ENCODE measurements at regions not wholly inside any gene's neighbourhood (a gene's known extent, or its start where the extent isn't known, plus 50 kb on each side); places are given as distances from the start of the nearest gene placed in this dataset.

DNA sequence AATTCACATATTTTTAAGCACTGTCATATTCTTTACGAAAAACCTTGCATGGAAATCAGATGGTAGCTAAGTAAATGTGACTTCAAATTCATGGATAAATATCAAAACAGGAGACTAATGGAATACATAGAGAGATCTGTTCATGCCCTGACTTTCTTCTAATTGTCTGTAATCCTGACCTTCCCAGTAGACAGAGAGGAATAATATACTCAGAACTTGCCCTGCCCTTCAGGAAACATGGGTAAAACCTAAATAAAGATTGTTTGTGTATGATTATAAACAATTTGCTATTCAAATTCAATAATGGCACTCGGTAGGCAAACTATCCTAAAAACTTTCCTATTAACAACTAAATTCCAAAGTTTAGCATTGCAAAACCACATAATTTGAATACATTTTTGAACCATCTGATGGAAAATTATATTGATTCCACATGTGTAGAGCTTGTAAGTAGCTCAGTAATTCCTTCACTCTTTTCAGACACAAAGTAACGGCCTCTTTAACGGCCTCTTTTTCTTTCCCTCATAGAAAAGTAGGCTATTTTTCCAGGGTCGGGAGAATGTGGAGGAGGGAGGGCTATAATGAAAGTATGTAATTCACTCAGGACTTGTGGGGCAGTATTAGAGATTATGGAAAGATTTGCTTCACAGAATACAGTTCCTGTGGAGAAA lies 227.6 kb downstream of the ALDH8A1 start:
- Histone ChIP-seq H2BK120ac (ENCODE audit: low read depth, low read length) (no peak overlapping the region), H3K27me3 (ENCODE audit: control insufficient read depth in 3 of 3, insufficient read depth in 3 of 3, low read depth in 1 of 3, low read length in 3 of 3) (no peaks in the 10 kb centered on the region), H3K9ac (ENCODE audit: low read depth, low read length, poor library complexity) (no peak overlapping the region), H3K14ac (ENCODE audit: low read length) (no peak overlapping the region), H2AK5ac (ENCODE audit: low read depth, low read length) (no peak overlapping the region), H3K4me3 (ENCODE audit: low read length in 2 of 2) (no peak overlapping the region), H3K9me3 (replicated peaks in 1 of 2; ENCODE audit: control insufficient read depth in 2 of 2, insufficient read depth in 1 of 2, low read depth in 1 of 2, low read length in 2 of 2) (no peaks in the 10 kb centered on the region), H3K4me1 (ENCODE audit: control insufficient read depth in 2 of 2, insufficient read depth in 1 of 2, low read depth in 1 of 2, low read length in 2 of 2) (no peaks in the 10 kb centered on the region), H3K27ac (replicated peaks; ENCODE audit: low read length) (no peak overlapping the region), H3K4ac (ENCODE audit: low read length) (no peak overlapping the region), H3K36me3 (replicated peaks in 1 of 2; ENCODE audit: control insufficient read depth in 2 of 2, insufficient read depth in 2 of 2, low read length in 2 of 2) (no peaks in the 10 kb centered on the region), H3K79me1 (ENCODE audit: low read depth, low read length) (no peaks in the 10 kb centered on the region), H4K8ac (ENCODE audit: low read depth, low read length) (no peak overlapping the region), H3K23ac (ENCODE audit: low read depth, low read length, poor library complexity) (no peak overlapping the region), H3K18ac (ENCODE audit: low read length) (no peak overlapping the region), H2BK5ac (ENCODE audit: low read length) (no peak overlapping the region), H3K4me2 (ENCODE audit: insufficient read depth, low read length, poor library complexity, severe bottlenecking) (no peak overlapping the region), H2AFZ (ENCODE audit: low read length) (no peak overlapping the region), H2BK15ac (ENCODE audit: low read length) (no peak overlapping the region), H4K91ac (ENCODE audit: low read depth, low read length, poor library complexity) (no peak overlapping the region), H2BK12ac (ENCODE audit: low read length) (no peak overlapping the region)
- no CpG with 5 or more reads among the region's 5 CpGs for WGBS, 2 donors (ENCODE audit: extremely low coverage in 2 of 2, insufficient read length in 2 of 2, insufficient replicate concordance in 1 of 2)
- no peak for DNase-seq (ENCODE audit: low spot score)

- H2AFZ ChIP-seq (ENCODE audit: low read length), result no peak overlapping the region
- H2AK5ac ChIP-seq (ENCODE audit: low read depth, low read length), result no peak overlapping the region
- H2BK15ac ChIP-seq (ENCODE audit: low read length), result no peak overlapping the region
- H4K8ac ChIP-seq (ENCODE audit: low read depth, low read length), result no peak overlapping the region
- no peaks in the 10 kb centered on the region for H3K4me1 ChIP-seq (ENCODE audit: control insufficient read depth in 2 of 2, insufficient read depth in 1 of 2, low read depth in 1 of 2, low read length in 2 of 2)
- H2BK12ac ChIP-seq (ENCODE audit: low read length), result no peak overlapping the region
- no peak overlapping the region for H2BK120ac ChIP-seq (ENCODE audit: low read depth, low read length)
- no peak for DNase-seq (ENCODE audit: low spot score)
- no peak overlapping the region for H3K4me2 ChIP-seq (ENCODE audit: insufficient read depth, low read length, poor library complexity, severe bottlenecking)
- H3K27me3 ChIP-seq (ENCODE audit: control insufficient read depth in 3 of 3, insufficient read depth in 3 of 3, low read depth in 1 of 3, low read length in 3 of 3), result no peaks in the 10 kb centered on the region
- no peaks in the 10 kb centered on the region for H3K36me3 ChIP-seq (replicated peaks in 1 of 2; ENCODE audit: control insufficient read depth in 2 of 2, insufficient read depth in 2 of 2, low read length in 2 of 2)
- no CpG with 5 or more reads among the region's 2 CpGs for WGBS, 2 donors (ENCODE audit: extremely low coverage in 2 of 2, insufficient read length in 2 of 2, insufficient replicate concordance in 1 of 2)
- H3K18ac ChIP-seq (ENCODE audit: low read length), result no peak overlapping the region
- H3K27ac ChIP-seq (replicated peaks; ENCODE audit: low read length), result no peak overlapping the region
- H3K14ac ChIP-seq (ENCODE audit: low read length), result no peak overlapping the region
- no peak overlapping the region for H3K4ac ChIP-seq (ENCODE audit: low read length)
- no peak overlapping the region for H3K23ac ChIP-seq (ENCODE audit: low read depth, low read length, poor library complexity)
- no peak overlapping the region for H3K4me3 ChIP-seq (ENCODE audit: low read length in 2 of 2)
- H3K79me1 ChIP-seq (ENCODE audit: low read depth, low read length), result no peaks in the 10 kb centered on the region
- no peak overlapping the region for H2BK5ac ChIP-seq (ENCODE audit: low read length)
- no peak overlapping the region for H4K91ac ChIP-seq (ENCODE audit: low read depth, low read length, poor library complexity)
- no peaks in the 10 kb centered on the region for H3K9me3 ChIP-seq (replicated peaks in 1 of 2; ENCODE audit: control insufficient read depth in 2 of 2, insufficient read depth in 1 of 2, low read depth in 1 of 2, low read length in 2 of 2)
- no peak overlapping the region for H3K9ac ChIP-seq (ENCODE audit: low read depth, low read length, poor library complexity)
These were observed 228.9 kb downstream of the ALDH8A1 start for GRCh38 chr6:134721060-134721405.

DNA sequence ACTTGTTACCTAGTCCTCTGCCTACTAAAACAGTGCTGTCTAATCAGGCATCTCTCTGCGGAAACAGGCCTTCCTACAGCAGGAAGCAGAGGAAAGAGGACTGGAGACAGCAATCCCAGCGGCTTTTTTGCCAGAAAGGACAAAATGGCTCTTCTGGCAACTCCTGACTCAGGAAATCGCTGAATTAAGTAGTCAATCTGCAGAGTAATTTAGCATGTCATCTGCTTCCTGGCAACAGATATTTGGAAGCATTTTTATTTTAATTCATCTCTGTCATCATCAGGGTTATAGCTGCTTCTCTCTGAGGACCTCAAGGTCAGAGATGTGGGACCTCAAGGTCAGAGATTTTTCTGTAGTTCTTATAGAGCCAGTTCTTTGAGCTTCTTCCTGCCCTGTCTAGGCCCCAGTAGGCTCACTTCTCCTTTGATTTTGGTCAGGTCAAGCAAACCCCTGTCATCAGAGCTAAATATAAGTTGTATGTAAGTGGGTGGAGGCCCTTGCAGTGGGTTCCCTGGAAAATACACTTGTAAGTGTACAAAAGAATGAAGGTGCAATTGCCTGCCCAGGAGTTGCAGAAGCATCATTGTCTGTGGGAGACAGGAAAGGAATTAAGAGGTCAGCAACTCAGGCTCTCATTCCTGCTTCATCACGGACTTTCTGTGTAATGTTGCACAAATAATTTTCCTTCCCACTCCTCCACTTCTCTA lies 229.4 kb downstream of the ALDH8A1 start:
- H3K27ac ChIP-seq (replicated peaks; ENCODE audit: low read length), result no peak overlapping the region
- DNase-seq (ENCODE audit: low spot score), result no peak
- H3K79me1 ChIP-seq (ENCODE audit: low read depth, low read length), result no peaks in the 10 kb centered on the region
- no peaks in the 10 kb centered on the region for H3K9me3 ChIP-seq (replicated peaks in 1 of 2; ENCODE audit: control insufficient read depth in 2 of 2, insufficient read depth in 1 of 2, low read depth in 1 of 2, low read length in 2 of 2)
- no peak overlapping the region for H3K9ac ChIP-seq (ENCODE audit: low read depth, low read length, poor library complexity)
- H2BK120ac ChIP-seq (ENCODE audit: low read depth, low read length), result no peak overlapping the region
- no CpG with 5 or more reads among the region's 4 CpGs for WGBS, 2 donors (ENCODE audit: extremely low coverage in 2 of 2, insufficient read length in 2 of 2, insufficient replicate concordance in 1 of 2)
- H2AK5ac ChIP-seq (ENCODE audit: low read depth, low read length), result no peak overlapping the region
- no peak overlapping the region for H2BK15ac ChIP-seq (ENCODE audit: low read length)
- H3K4ac ChIP-seq (ENCODE audit: low read length), result no peak overlapping the region
- H3K4me2 ChIP-seq (ENCODE audit: insufficient read depth, low read length, poor library complexity, severe bottlenecking), result no peak overlapping the region
- H2BK12ac ChIP-seq (ENCODE audit: low read length), result no peak overlapping the region
- no peak overlapping the region for H3K23ac ChIP-seq (ENCODE audit: low read depth, low read length, poor library complexity)
- H4K8ac ChIP-seq (ENCODE audit: low read depth, low read length), result no peak overlapping the region
- no peak overlapping the region for H4K91ac ChIP-seq (ENCODE audit: low read depth, low read length, poor library complexity)
- no peak overlapping the region for H3K4me3 ChIP-seq (ENCODE audit: low read length in 2 of 2)
- H3K27me3 ChIP-seq (ENCODE audit: control insufficient read depth in 3 of 3, insufficient read depth in 3 of 3, low read depth in 1 of 3, low read length in 3 of 3), result no peaks in the 10 kb centered on the region
- no peak overlapping the region for H3K18ac ChIP-seq (ENCODE audit: low read length)
- H2AFZ ChIP-seq (ENCODE audit: low read length), result no peak overlapping the region
- H3K36me3 ChIP-seq (replicated peaks in 1 of 2; ENCODE audit: control insufficient read depth in 2 of 2, insufficient read depth in 2 of 2, low read length in 2 of 2), result no peaks in the 10 kb centered on the region
- no peak overlapping the region for H2BK5ac ChIP-seq (ENCODE audit: low read length)
- no peak overlapping the region for H3K14ac ChIP-seq (ENCODE audit: low read length)
- H3K4me1 ChIP-seq (ENCODE audit: control insufficient read depth in 2 of 2, insufficient read depth in 1 of 2, low read depth in 1 of 2, low read length in 2 of 2), result no peaks in the 10 kb centered on the region

DNA sequence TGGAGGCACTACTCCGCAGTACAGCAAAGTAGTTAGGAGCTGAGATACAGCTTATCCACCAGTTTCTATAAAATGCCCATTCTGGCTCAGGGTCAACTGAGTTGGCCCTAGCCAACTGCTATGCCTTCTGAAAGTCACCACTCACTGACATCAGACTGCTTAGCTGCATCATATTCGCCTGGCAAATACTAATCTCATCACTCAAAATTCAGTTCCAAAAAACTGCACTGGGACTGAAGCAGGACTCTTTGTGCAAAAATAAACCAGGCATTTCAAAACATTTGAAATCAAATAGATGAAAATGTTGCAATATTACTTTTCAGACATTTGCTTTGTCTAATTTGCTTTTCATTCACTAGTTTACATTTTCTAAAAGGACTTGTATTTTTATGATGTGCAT lies 230.0 kb downstream of the ALDH8A1 start:
- H3K4me2 ChIP-seq (ENCODE audit: insufficient read depth, low read length, poor library complexity, severe bottlenecking), result no peak overlapping the region
- no peaks in the 10 kb centered on the region for H3K79me1 ChIP-seq (ENCODE audit: low read depth, low read length)
- no peak overlapping the region for H3K4me3 ChIP-seq (ENCODE audit: low read length in 2 of 2)
- no peaks in the 10 kb centered on the region for H3K27me3 ChIP-seq (ENCODE audit: control insufficient read depth in 3 of 3, insufficient read depth in 3 of 3, low read depth in 1 of 3, low read length in 3 of 3)
- no peak overlapping the region for H3K27ac ChIP-seq (replicated peaks; ENCODE audit: low read length)
- H3K14ac ChIP-seq (ENCODE audit: low read length), result no peak overlapping the region
- no peak overlapping the region for H2BK5ac ChIP-seq (ENCODE audit: low read length)
- no peak overlapping the region for H3K9ac ChIP-seq (ENCODE audit: low read depth, low read length, poor library complexity)
- no peak overlapping the region for H4K8ac ChIP-seq (ENCODE audit: low read depth, low read length)
- H2AK5ac ChIP-seq (ENCODE audit: low read depth, low read length), result no peak overlapping the region
- H3K23ac ChIP-seq (ENCODE audit: low read depth, low read length, poor library complexity), result no peak overlapping the region
- no peak for DNase-seq (ENCODE audit: low spot score)
- H2BK15ac ChIP-seq (ENCODE audit: low read length), result no peak overlapping the region
- H3K18ac ChIP-seq (ENCODE audit: low read length), result no peak overlapping the region
- H3K4ac ChIP-seq (ENCODE audit: low read length), result no peak overlapping the region
- H2BK120ac ChIP-seq (ENCODE audit: low read depth, low read length), result no peak overlapping the region
- no peak overlapping the region for H4K91ac ChIP-seq (ENCODE audit: low read depth, low read length, poor library complexity)
- H3K9me3 ChIP-seq (replicated peaks in 1 of 2; ENCODE audit: control insufficient read depth in 2 of 2, insufficient read depth in 1 of 2, low read depth in 1 of 2, low read length in 2 of 2), result no peaks in the 10 kb centered on the region
- no CpG with 5 or more reads among the region's 2 CpGs for WGBS, 2 donors (ENCODE audit: extremely low coverage in 2 of 2, insufficient read length in 2 of 2, insufficient replicate concordance in 1 of 2)
- H3K36me3 ChIP-seq (replicated peaks in 1 of 2; ENCODE audit: control insufficient read depth in 2 of 2, insufficient read depth in 2 of 2, low read length in 2 of 2), result no peaks in the 10 kb centered on the region
- no peaks in the 10 kb centered on the region for H3K4me1 ChIP-seq (ENCODE audit: control insufficient read depth in 2 of 2, insufficient read depth in 1 of 2, low read depth in 1 of 2, low read length in 2 of 2)
- no peak overlapping the region for H2BK12ac ChIP-seq (ENCODE audit: low read length)
- no peak overlapping the region for H2AFZ ChIP-seq (ENCODE audit: low read length)

Measured in neuronal stem cell (in vitro differentiated cells).